Vagina (tissue), 2 donors: ENCODE measurements at regions not wholly inside any gene's neighbourhood (a gene's known extent, or its start where the extent isn't known, plus 50 kb on each side); places are given as distances from the start of the nearest gene placed in this dataset.

Source experiments
- DNase-seq, 2 donors: peaks; one replicate each; pipeline ENCODE4 v3.0.0-alpha.2; 2017; ENCODE audit errors: extremely low spot score in 2 of 2
- H3K27ac ChIP-seq: fragments of 200-600 bp; sonication (generic); one replicate; pipeline ENCODE4 v1.5.1; 2019
- H3K27me3 ChIP-seq: fragments of 200-600 bp; sonication (generic); one replicate; pipeline ENCODE4 v1.5.1; 2019
- H3K36me3 ChIP-seq, 2 donors: fragments of 200-600 bp; sonication (generic); one replicate each; pipeline ENCODE4 v1.5.1; 2017 to 2019
- H3K4me1 ChIP-seq: fragments of 200-600 bp; sonication (generic); one replicate; pipeline ENCODE4 v1.5.1; 2019
- H3K4me3 ChIP-seq, 2 donors: fragments of 200-600 bp; sonication (generic); 1 replicate in 1 of 2; 2 replicates in 1 of 2; pipeline ENCODE4 v1.5.1; 2016 to 2019
- H3K9me3 ChIP-seq: fragments of 200-600 bp; sonication (generic); one replicate; pipeline ENCODE4 v1.5.1; 2019
- POLR2A ChIP-seq, 2 donors: fragments of 450-650 bp; IDR thresholded peaks; one replicate each; pipeline ENCODE4 v1.6.1; 2017; ENCODE audit warnings: antibody characterized with exemption in 2 of 2, mild to moderate bottlenecking in 2 of 2, moderate library complexity in 2 of 2
- POLR2AphosphoS5 ChIP-seq, 2 donors: sonication (generic); formaldehyde crosslinking; IDR thresholded peaks; one replicate each; pipeline ENCODE4 v1.9.0; 2017; ENCODE audit warnings: antibody characterized with exemption in 2 of 2, mild to moderate bottlenecking in 2 of 2, low read depth in 1 of 2; ENCODE audit not compliant: insufficient read depth in 1 of 2
- intact Hi-C: fragments of 100-400 bp; cut with DNase I; formaldehyde crosslinking; loops from one replicate; pipeline ENCODE4 v1.15.1; 2023
- TF ChIP-seq, protein P1 (sequence below), 3 experiments: fragments of 450-650 bp in 2 of 3; fragments of 200-600 bp in 1 of 3; sonication (generic) in 1 of 3; IDR thresholded peaks; one replicate each; pipeline ENCODE4 v1.5.1; 2017 to 2019; ENCODE audit warnings: antibody characterized with exemption in 3 of 3, mild to moderate bottlenecking in 2 of 3, moderate library complexity in 2 of 3

GRCh38 chr14:49199159-49199558, 387.0 kb downstream of the RPS29 start:
- Histone ChIP-seq H3K9me3 (no peaks in the 10 kb centered on the region), H3K4me3 (no peak overlapping the region), H3K36me3 (no peaks in the 10 kb centered on the region), H3K27ac (no peak overlapping the region), H3K4me1 (no peaks in the 10 kb centered on the region), H3K27me3 (no peaks in the 10 kb centered on the region)
- no peak for DNase-seq
- intact Hi-C loops, result no loop called here
- no peak for TF ChIP-seq POLR2A (IDR thresholded peaks at IDR 0.05)
- TF ChIP-seq, protein P1, sequence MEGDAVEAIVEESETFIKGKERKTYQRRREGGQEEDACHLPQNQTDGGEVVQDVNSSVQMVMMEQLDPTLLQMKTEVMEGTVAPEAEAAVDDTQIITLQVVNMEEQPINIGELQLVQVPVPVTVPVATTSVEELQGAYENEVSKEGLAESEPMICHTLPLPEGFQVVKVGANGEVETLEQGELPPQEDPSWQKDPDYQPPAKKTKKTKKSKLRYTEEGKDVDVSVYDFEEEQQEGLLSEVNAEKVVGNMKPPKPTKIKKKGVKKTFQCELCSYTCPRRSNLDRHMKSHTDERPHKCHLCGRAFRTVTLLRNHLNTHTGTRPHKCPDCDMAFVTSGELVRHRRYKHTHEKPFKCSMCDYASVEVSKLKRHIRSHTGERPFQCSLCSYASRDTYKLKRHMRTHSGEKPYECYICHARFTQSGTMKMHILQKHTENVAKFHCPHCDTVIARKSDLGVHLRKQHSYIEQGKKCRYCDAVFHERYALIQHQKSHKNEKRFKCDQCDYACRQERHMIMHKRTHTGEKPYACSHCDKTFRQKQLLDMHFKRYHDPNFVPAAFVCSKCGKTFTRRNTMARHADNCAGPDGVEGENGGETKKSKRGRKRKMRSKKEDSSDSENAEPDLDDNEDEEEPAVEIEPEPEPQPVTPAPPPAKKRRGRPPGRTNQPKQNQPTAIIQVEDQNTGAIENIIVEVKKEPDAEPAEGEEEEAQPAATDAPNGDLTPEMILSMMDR (IDR thresholded peaks at IDR 0.05), result no peak
- TF ChIP-seq POLR2AphosphoS5 (IDR thresholded peaks at IDR 0.05; ENCODE audit: insufficient read depth in 1 of 2, low read depth in 1 of 2), result no peak

- no peak overlapping the region for H3K4me3 ChIP-seq
- TF ChIP-seq POLR2A (IDR thresholded peaks at IDR 0.05), result no peak
- TF ChIP-seq, protein P1 (IDR thresholded peaks at IDR 0.05), result no peak
- TF ChIP-seq POLR2AphosphoS5 (IDR thresholded peaks at IDR 0.05; ENCODE audit: insufficient read depth in 1 of 2, low read depth in 1 of 2), result no peak
- no peaks in the 10 kb centered on the region for H3K4me1 ChIP-seq
- DNase-seq, result no peak
- H3K9me3 ChIP-seq, result no peaks in the 10 kb centered on the region
- intact Hi-C loops, result no loop called here
- H3K36me3 ChIP-seq, result no peaks in the 10 kb centered on the region
- H3K27me3 ChIP-seq, result no peaks in the 10 kb centered on the region
- no peak overlapping the region for H3K27ac ChIP-seq
These were observed 389.9 kb downstream of the RPS29 start for GRCh38 chr14:49196327-49196726.

DNA sequence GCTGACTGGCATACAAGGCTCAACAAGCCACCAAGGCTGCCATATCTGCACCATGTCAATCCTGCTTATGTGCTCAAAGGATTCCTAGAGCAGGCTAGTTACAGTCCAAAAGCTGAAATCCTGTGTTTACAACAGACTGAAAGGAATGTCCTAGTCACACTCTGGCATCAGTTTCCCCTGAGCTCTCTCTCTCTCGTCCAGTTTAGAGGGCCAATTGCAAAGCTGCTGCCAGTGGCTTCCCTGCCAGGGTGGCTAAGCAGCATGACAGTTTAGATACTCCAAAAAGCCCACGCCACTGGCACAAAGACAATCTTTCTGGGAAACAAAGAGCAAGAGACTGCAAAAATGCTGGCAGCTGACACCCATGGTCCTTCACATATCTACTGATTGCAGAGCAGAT, 392.1 kb downstream of the RPS29 start:
- H3K4me3 ChIP-seq, result no peak overlapping the region
- H3K27ac ChIP-seq, result no peak overlapping the region
- intact Hi-C loops, result no loop called here
- DNase-seq, result no peak
- no peaks in the 10 kb centered on the region for H3K36me3 ChIP-seq
- TF ChIP-seq, protein P1 (IDR thresholded peaks at IDR 0.05), result no peak
- TF ChIP-seq POLR2A (IDR thresholded peaks at IDR 0.05), result no peak
- TF ChIP-seq POLR2AphosphoS5 (IDR thresholded peaks at IDR 0.05; ENCODE audit: insufficient read depth in 1 of 2, low read depth in 1 of 2), result no peak
- H3K27me3 ChIP-seq, result no peaks in the 10 kb centered on the region
- no peaks in the 10 kb centered on the region for H3K4me1 ChIP-seq
- no peaks in the 10 kb centered on the region for H3K9me3 ChIP-seq

DNA sequence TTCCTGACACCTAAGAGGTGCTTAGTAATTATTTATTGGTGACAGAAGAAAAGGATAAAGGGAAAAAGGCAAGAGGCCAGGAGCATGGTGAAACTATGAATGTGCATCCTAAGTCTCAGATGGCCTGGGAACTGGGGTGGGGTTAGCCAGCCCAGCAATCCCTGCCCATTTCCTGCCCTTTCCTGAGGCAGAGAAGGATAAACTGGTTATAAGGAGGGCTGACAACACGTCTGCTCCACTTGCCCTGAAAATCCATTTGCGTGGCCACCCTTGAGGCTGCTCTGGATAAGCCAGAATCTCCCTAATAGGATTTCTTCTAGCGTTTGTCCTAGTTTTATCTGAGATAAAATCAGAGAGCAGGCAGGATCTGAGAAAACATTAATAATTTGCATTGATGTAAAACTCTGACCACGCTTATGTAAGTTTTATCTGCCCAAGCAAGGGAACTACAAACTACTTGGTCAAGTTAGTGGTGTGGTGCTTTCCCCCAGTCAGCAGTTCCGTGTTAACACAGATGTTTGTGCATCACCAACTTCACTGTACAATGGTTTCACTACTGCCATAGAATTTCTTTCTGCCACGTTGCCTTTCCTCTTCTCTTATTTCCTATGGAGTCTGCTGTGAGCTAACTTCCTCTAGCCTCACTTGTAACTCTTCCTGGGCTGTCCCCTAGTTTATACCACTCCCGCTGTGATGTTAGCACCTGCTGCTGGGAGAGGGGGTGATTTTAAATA, 392.7 kb downstream of the RPS29 start:
- Histone ChIP-seq H3K9me3 (no peaks in the 10 kb centered on the region), H3K27ac (no peak overlapping the region), H3K27me3 (no peaks in the 10 kb centered on the region), H3K4me3 (no peak overlapping the region), H3K4me1 (no peaks in the 10 kb centered on the region), H3K36me3 (no peaks in the 10 kb centered on the region)
- DNase-seq, result no peak
- no peak for TF ChIP-seq POLR2AphosphoS5 (IDR thresholded peaks at IDR 0.05; ENCODE audit: insufficient read depth in 1 of 2, low read depth in 1 of 2)
- TF ChIP-seq, protein P1 (IDR thresholded peaks at IDR 0.05), result no peak
- no peak for TF ChIP-seq POLR2A (IDR thresholded peaks at IDR 0.05)
- intact Hi-C loops, result no loop called here

DNA sequence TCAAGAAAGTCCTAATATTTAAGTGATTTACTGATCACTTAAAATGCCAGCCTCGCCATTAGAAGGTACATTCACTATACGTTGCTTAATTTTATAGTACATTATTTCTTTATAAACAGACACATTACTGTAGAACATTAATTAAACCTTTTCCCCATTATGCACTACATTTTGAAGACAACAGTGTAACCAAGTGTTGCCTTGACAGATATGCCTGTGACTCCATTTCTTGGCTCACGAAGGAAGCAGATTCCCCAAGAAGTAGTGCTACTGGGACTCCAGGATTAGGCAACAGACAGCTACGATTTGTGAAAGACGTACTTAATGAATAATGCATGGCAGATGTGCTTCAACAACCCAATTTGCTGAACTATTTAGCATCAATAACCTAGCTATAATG, 394.8 kb downstream of the RPS29 start:
- Histone ChIP-seq H3K27ac (no peak overlapping the region), H3K4me3 (no peak overlapping the region), H3K36me3 (no peaks in the 10 kb centered on the region), H3K9me3 (no peaks in the 10 kb centered on the region), H3K27me3 (no peaks in the 10 kb centered on the region), H3K4me1 (no peaks in the 10 kb centered on the region)
- TF ChIP-seq, protein P1 (IDR thresholded peaks at IDR 0.05), result no peak
- TF ChIP-seq POLR2A (IDR thresholded peaks at IDR 0.05) (no peak), POLR2AphosphoS5 (IDR thresholded peaks at IDR 0.05; ENCODE audit: insufficient read depth in 1 of 2, low read depth in 1 of 2) (no peak)
- no peak for DNase-seq
- intact Hi-C loops, result no loop called here
